Myocyte (in vitro differentiated cells): ENCODE measurements at regions not wholly inside any gene's neighbourhood (a gene's known extent, or its start where the extent isn't known, plus 50 kb on each side); places are given as distances from the start of the nearest gene placed in this dataset.
A peak's percentile ranks its signal among the peaks of the same experiment; 100 is the strongest.

ENCODE experiments used
- DNase-seq: peaks from one replicate; pipeline ENCODE4 v3.0.0-alpha.2; 2012; ENCODE audit warnings: low read depth

GRCh38 chr2:16615687-16616615 lies 49.7 kb downstream of the CYRIA start:
- no peak for DNase-seq

GRCh38 chr2:16615246-16615645 lies 50.4 kb downstream of the CYRIA start:
- no peak for DNase-seq

GRCh38 chr2:16614314-16614860 lies 51.2 kb downstream of the CYRIA start:
- peak; percentile 70 for DNase-seq

- no peak for DNase-seq
Observed at GRCh38 chr2:16613539-16614011, 52.1 kb downstream of the CYRIA start.

GRCh38 chr2:16612490-16612889 lies 53.1 kb downstream of the CYRIA start:
- DNase-seq, result no peak

GRCh38 chr2:16609786-16610185 lies 55.8 kb downstream of the CYRIA start:
- no peak for DNase-seq

- peak; percentile 79 for DNase-seq
Observed at GRCh38 chr2:16608661-16609643, 56.7 kb downstream of the CYRIA start.

- no peak for DNase-seq
Observed at GRCh38 chr2:16607301-16607700, 58.3 kb downstream of the CYRIA start.

GRCh38 chr2:16604236-16604635 lies 61.4 kb downstream of the CYRIA start:
- DNase-seq, result no peak

- no peak for DNase-seq
Observed at GRCh38 chr2:16591370-16591933, 74.2 kb downstream of the CYRIA start.

- no peak for DNase-seq
Observed at GRCh38 chr2:16589465-16589864, 76.2 kb downstream of the CYRIA start.

- DNase-seq, result no peak
Observed at GRCh38 chr2:16588565-16588964, 77.1 kb downstream of the CYRIA start.

- DNase-seq, result no peak
Observed at GRCh38 chr2:16587601-16588000, 78.0 kb downstream of the CYRIA start.

- DNase-seq, result no peak
Observed at GRCh38 chr2:16584824-16585540, 80.7 kb downstream of the CYRIA start.

- DNase-seq, result no peak
Observed at GRCh38 chr2:16584084-16584483, 81.5 kb downstream of the CYRIA start.

GRCh38 chr2:16581241-16581640 lies 84.4 kb downstream of the CYRIA start:
- peak; percentile 41 for DNase-seq

GRCh38 chr2:16578081-16578480 lies 87.6 kb downstream of the CYRIA start:
- no peak for DNase-seq

GRCh38 chr2:16570516-16570915 lies 95.1 kb downstream of the CYRIA start:
- DNase-seq, result no peak

- DNase-seq, result peak; percentile 86
Observed at GRCh38 chr2:16568998-16569784, 96.4 kb downstream of the CYRIA start.

- no peak for DNase-seq
Observed at GRCh38 chr2:16566701-16567100, 98.9 kb downstream of the CYRIA start.
